HG02763 (cell line): ENCODE measurements at regions not wholly inside any gene's neighbourhood (a gene's known extent, or its start where the extent isn't known, plus 50 kb on each side); places are given as distances from the start of the nearest gene placed in this dataset.

ENCODE experiments used
- ATAC-seq: cut with Tn5 transposase; IDR thresholded peaks from one replicate; pipeline ENCODE4 v1.9.1; 2021; ENCODE audit warnings: mild to moderate bottlenecking, moderate library complexity; ENCODE audit not compliant: unreplicated experiment

DNA sequence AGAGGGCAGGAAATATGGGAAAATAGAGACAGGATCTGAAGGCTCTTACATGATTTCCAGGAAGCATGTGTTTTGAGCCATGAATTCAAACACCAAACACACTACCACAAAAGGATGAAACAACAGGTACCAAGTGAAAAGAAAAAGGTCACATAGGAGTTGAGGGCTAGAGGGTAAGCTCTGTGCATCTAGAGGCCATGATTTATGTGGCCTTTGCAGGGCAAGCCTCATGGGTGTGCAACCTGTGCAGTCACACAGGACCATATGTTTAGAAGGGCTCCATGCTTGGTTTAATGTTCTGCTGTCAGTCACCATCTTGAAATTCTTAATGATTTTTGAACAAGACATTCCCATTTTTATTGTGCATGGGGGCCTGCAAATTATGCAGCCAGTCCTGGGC lies 134.5 kb upstream of the CCDC68 start:
- ATAC-seq: no peak

- ATAC-seq: no peak
Measured at GRCh38 chr18:55093295-55093694, 134.0 kb upstream of the CCDC68 start.

DNA sequence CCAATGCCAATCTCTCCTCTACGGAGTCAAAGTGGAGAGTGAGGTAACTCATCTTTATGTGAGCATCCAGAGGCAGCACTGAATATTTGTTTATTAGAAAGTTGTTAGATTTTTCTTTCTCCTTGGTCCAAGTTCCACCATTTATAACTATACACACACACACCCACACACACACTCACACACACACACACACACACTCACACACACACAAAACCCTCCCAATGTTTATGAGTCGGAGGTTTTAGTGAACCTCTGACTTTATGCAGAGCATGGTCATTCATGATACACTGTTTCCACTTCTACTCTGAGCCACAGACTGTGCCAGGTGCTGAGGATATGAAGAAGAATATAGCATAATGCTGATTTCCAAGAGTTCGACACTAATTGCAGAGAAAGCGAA lies 132.9 kb upstream of the CCDC68 start:
- ATAC-seq: no peak

- no peak for ATAC-seq
Measured at GRCh38 chr18:55090564-55091188, 131.4 kb upstream of the CCDC68 start.

- ATAC-seq: no peak
Measured at GRCh38 chr18:55089610-55090009, 130.3 kb upstream of the CCDC68 start.

DNA sequence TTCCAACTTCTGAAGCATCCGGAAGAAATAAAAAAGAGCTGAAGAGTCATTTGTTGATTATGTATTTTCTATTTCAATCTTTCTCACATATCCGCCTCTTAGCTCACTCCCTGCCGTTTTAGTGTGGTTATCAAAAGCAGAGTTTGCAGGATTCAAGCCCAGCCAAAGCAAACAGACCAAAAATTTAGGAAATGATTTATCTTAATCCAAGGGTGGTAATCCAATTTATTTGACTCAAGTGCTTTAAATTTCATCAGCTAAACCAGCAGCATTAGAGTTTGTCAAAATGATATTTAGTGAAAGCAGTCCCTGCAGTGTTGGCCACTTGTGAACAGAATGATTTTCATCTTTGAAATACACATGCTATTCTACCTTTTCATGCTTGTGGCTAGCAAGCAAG lies 129.3 kb upstream of the CCDC68 start:
- ATAC-seq: no peak

- ATAC-seq: peak; percentile 53
Measured at GRCh38 chr18:55088000-55088401, 128.7 kb upstream of the CCDC68 start.

DNA sequence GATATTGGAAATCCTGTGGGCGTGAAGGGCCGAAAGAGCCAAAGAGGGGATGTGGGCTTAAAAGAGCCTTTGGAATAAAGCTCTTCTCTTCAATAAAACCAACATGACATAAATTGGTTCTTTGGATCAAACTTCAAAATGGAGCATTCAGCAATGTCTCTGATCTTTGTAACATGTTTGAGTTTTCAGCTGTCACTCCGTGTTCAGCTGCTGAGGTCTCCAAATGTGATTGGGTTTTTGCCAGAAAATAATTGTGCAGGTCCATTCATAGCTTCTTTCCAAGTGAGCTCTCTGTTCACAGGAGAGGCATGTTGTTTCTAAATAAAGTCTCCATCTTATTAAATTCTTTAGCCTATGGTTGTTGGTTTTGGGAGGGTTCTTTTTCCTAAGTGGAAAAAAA lies 127.6 kb upstream of the CCDC68 start:
- no peak for ATAC-seq

- no peak for ATAC-seq
Measured at GRCh38 chr18:55085557-55086285, 126.5 kb upstream of the CCDC68 start.

- no peak for ATAC-seq
Measured at GRCh38 chr18:55084550-55084949, 125.3 kb upstream of the CCDC68 start.

- no peak for ATAC-seq
Measured at GRCh38 chr18:55083461-55083860, 124.2 kb upstream of the CCDC68 start.

GRCh38 chr18:55079481-55080355 lies 120.5 kb upstream of the CCDC68 start:
- ATAC-seq: no peak

DNA sequence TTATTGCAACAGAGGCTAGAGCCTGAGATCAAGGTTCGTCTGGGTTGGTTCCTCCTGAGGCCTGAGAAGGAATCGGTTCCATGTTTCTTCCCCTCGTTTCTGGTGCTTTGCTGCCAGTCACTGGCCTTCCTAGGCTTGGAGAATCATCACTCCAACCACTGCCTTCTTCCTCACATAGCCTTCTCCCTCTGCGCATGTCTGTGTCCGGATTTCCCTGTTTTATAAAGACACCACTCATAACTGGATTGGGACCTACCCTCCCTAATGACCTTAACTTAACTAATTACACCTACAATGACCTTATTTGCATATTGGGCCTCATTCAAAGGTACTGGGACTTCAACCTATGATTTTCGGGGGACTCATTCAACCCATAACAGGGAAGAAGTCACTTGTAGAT lies 119.8 kb upstream of the CCDC68 start:
- ATAC-seq: no peak

- no peak for ATAC-seq
Measured at GRCh38 chr18:55078303-55078932, 119.2 kb upstream of the CCDC68 start.

- no peak for ATAC-seq
Measured at GRCh38 chr18:55076643-55077218, 117.5 kb upstream of the CCDC68 start.

GRCh38 chr18:55073834-55074233 lies 114.6 kb upstream of the CCDC68 start:
- ATAC-seq: no peak

DNA sequence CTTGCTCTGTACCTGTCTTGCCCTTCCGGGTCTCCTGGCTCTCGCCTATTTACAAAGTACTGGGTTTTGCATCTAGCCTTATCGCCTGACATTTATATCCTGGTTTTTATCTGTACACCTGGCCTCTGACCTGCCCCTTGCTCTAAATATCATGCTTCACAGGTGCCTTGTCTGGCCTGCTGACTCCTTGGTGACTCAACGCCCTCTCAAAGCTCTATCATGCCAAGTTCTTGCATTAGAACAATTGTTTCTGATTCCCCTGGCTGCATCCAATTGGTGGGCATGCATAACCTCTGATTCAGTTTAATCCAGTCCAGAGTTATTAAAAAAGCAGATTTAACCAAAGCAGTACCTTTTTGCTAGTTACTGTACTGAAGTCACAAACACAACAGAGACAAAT lies 113.9 kb upstream of the CCDC68 start:
- no peak for ATAC-seq

GRCh38 chr18:55072698-55073097 lies 113.4 kb upstream of the CCDC68 start:
- no peak for ATAC-seq

DNA sequence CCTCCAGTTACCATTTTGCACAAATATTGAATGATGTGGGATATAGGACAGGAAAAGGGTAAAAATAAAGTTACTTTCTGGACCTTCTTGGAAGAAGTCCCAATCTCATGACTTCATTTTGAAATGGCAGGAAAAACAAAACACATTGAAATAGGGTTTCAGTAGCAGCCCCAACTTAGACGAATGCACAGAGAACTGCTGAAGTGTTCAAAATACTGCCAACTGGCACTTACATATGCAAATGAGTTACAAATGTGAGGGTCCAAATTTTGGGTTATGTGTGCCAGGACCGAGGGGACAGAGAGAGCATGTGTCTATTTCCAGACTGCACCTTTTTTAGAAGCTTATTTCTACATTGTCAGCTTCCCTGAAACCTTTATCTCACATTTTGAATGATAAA lies 112.9 kb upstream of the CCDC68 start:
- ATAC-seq: no peak

- peak; percentile 84 for ATAC-seq
Measured at GRCh38 chr18:55069497-55069896, 110.2 kb upstream of the CCDC68 start.

DNA sequence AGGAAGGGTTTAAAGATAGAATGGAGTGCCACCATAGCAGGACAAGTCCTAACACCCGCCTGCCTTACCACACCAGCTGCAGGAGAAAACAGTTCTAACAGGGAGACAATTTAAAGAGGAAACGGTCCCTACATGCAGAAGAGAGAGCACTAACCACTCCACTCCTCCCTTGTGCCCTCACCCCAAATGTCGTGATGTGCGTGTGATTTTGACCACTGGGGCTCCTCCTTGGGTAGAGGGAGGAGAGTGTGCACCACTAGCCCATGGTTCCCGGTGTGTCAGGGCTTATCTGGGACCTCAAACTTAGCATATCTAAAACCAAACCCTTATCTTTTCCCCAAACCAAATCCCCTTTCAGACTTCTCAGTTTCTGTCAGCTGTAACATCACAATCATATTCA lies 105.5 kb upstream of the CCDC68 start:
- peak; percentile 62 for ATAC-seq
